ENCODE measurements at regions not wholly inside any gene's neighbourhood (a gene's known extent, or its start where the extent isn't known, plus 50 kb on each side); places are given as distances from the start of the nearest gene placed in this dataset.

DNA sequence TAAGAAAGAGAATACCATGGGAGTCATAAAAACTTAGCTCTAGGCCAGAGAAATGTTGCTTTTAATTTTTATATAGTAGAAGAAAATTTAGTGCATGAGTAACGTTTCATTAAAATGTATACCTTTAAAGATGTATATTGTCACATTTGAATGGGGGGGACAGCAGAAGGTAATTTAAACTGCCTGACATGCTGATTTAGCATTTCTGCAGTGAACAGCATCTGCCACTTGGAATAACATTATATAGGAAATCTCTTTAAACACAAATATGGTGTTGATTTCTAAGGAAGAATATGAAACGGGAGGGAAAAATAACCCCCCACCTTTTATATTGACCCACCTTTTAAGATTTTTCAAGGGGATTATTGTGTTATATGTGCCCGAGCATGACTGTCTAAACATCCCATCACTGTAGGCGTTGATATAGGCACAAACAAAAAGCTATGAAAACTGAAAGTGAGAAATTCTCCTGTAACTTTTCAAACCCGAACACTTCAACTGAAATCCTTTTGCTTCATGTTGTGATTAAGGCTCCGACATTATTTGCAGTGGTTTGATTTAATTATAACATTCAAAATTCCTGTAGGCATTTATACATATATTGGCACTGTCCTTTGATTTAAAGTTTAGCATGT lies 244.7 kb upstream of the CELF2 start:
- Histone ChIP-seq H3K4me2 (ENCODE audit: low read length) (no peak overlapping the region), H3K4me1 (ENCODE audit: insufficient read depth, low read length) (no peaks in the 10 kb centered on the region), H2AFZ (ENCODE audit: low read depth, low read length) (no peak overlapping the region), H3K9ac (ENCODE audit: low read length) (no peak overlapping the region), H3K27ac (ENCODE audit: low read depth, low read length) (no peak overlapping the region), H3K9me3 (ENCODE audit: insufficient read depth, low read depth, low read length) (no peaks in the 10 kb centered on the region), H3K36me3 (ENCODE audit: insufficient read depth, low read length) (no peaks in the 10 kb centered on the region), H4K20me1 (ENCODE audit: insufficient read depth, low read length) (no peaks in the 10 kb centered on the region), H3K27me3 (ENCODE audit: insufficient read depth, low read length) (no peaks in the 10 kb centered on the region), H3K4me3 (ENCODE audit: insufficient read depth, low read depth, low read length) (no peak overlapping the region), H3K79me2 (ENCODE audit: insufficient read depth, low read length) (no peaks in the 10 kb centered on the region)
- Mint-ChIP-seq H3K36me3 (ENCODE audit: low read depth, unreplicated experiment) (peaks cover 5% of the 10 kb centered on the region), H3K4me3 (ENCODE audit: unreplicated experiment) (no peak overlapping the region), H3K4me1 (ENCODE audit: low read depth, unreplicated experiment) (no peaks in the 10 kb centered on the region), H3K27ac (ENCODE audit: unreplicated experiment) (no peak overlapping the region), H3K9me3 (ENCODE audit: unreplicated experiment) (peaks cover 8% of the 10 kb centered on the region), H3K27me3 (ENCODE audit: low read depth, unreplicated experiment) (peaks cover 1% of the 10 kb centered on the region)
- no peak for FAIRE-seq
- TF ChIP-seq, protein P1, sequence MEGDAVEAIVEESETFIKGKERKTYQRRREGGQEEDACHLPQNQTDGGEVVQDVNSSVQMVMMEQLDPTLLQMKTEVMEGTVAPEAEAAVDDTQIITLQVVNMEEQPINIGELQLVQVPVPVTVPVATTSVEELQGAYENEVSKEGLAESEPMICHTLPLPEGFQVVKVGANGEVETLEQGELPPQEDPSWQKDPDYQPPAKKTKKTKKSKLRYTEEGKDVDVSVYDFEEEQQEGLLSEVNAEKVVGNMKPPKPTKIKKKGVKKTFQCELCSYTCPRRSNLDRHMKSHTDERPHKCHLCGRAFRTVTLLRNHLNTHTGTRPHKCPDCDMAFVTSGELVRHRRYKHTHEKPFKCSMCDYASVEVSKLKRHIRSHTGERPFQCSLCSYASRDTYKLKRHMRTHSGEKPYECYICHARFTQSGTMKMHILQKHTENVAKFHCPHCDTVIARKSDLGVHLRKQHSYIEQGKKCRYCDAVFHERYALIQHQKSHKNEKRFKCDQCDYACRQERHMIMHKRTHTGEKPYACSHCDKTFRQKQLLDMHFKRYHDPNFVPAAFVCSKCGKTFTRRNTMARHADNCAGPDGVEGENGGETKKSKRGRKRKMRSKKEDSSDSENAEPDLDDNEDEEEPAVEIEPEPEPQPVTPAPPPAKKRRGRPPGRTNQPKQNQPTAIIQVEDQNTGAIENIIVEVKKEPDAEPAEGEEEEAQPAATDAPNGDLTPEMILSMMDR (IDR thresholded peaks at IDR 0.05; ENCODE audit: insufficient read depth, low read depth, low read length): no peak
- TF ChIP-seq EZH2 (IDR thresholded peaks at IDR 0.05; ENCODE audit: insufficient read depth, low read length): no peak
- DNase-seq (ENCODE audit: low read depth): no peak

DNA sequence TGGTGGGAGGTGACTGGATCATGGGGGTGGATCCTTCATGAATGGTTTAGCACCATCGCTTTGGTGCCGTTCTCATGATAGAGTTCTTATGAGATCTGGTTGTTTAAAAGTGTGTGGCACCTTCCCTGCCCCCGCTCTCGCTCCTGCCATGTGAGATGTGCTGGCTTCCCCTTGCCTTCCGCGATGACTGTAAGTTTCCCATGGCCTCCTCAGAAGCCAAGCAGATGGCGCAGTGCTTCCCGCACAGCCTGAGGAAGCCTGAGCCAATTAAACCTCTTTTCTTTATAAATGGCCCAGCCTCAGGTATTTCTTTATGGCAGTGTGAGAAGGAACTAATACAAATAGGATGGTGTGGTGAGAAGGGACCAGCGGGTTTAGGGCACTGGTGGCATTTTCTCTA lies 243.3 kb upstream of the CELF2 start:
- Histone ChIP-seq H3K9ac (ENCODE audit: low read length) (no peak overlapping the region), H3K79me2 (ENCODE audit: insufficient read depth, low read length) (no peaks in the 10 kb centered on the region), H3K27ac (ENCODE audit: low read depth, low read length) (no peak overlapping the region), H2AFZ (ENCODE audit: low read depth, low read length) (no peak overlapping the region), H3K36me3 (ENCODE audit: insufficient read depth, low read length) (no peaks in the 10 kb centered on the region), H3K4me2 (ENCODE audit: low read length) (no peak overlapping the region), H3K27me3 (ENCODE audit: insufficient read depth, low read length) (no peaks in the 10 kb centered on the region), H4K20me1 (ENCODE audit: insufficient read depth, low read length) (no peaks in the 10 kb centered on the region), H3K9me3 (ENCODE audit: insufficient read depth, low read depth, low read length) (no peaks in the 10 kb centered on the region), H3K4me1 (ENCODE audit: insufficient read depth, low read length) (no peaks in the 10 kb centered on the region), H3K4me3 (ENCODE audit: insufficient read depth, low read depth, low read length) (no peak overlapping the region)
- H3K36me3 Mint-ChIP-seq (ENCODE audit: low read depth, unreplicated experiment): peaks cover 5% of the 10 kb centered on the region
- H3K27me3 Mint-ChIP-seq (ENCODE audit: low read depth, unreplicated experiment): no peaks in the 10 kb centered on the region
- no peak overlapping the region for H3K4me3 Mint-ChIP-seq (ENCODE audit: unreplicated experiment)
- FAIRE-seq (no peak), DNase-seq (ENCODE audit: low read depth) (no peak)
- peaks cover 8% of the 10 kb centered on the region for H3K9me3 Mint-ChIP-seq (ENCODE audit: unreplicated experiment)
- TF ChIP-seq EZH2 (IDR thresholded peaks at IDR 0.05; ENCODE audit: insufficient read depth, low read length): no peak
- TF ChIP-seq, protein P1 (IDR thresholded peaks at IDR 0.05; ENCODE audit: insufficient read depth, low read depth, low read length): no peak
- no peak overlapping the region for H3K27ac Mint-ChIP-seq (ENCODE audit: unreplicated experiment)
- no peaks in the 10 kb centered on the region for H3K4me1 Mint-ChIP-seq (ENCODE audit: low read depth, unreplicated experiment)

DNA sequence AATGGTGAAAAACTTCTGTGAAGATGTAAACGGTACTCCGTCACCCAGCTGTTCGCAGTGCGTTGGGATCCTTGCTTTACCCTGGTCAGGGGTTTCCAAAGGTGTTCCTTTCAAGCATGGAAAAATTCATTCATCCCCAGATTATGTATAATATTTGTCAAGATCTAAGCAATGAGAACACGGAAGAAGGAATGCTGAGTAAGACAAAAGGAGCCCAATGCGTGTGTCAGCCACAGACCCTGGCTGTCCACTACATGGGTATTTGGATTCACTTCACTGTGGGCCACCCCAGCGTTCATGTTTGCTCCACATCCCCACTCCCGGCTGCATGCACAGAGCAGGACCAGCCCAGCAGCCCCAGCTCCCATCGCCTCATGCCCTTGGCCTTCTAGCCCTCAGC lies 241.3 kb upstream of the CELF2 start:
- FAIRE-seq (no peak), DNase-seq (ENCODE audit: low read depth) (no peak)
- no peak overlapping the region for H3K4me3 Mint-ChIP-seq (ENCODE audit: unreplicated experiment)
- Histone ChIP-seq H3K79me2 (ENCODE audit: insufficient read depth, low read length) (no peaks in the 10 kb centered on the region), H3K27ac (ENCODE audit: low read depth, low read length) (no peak overlapping the region), H3K9ac (ENCODE audit: low read length) (no peak overlapping the region), H2AFZ (ENCODE audit: low read depth, low read length) (no peak overlapping the region), H3K4me2 (ENCODE audit: low read length) (no peak overlapping the region), H3K27me3 (ENCODE audit: insufficient read depth, low read length) (no peaks in the 10 kb centered on the region), H3K4me3 (ENCODE audit: insufficient read depth, low read depth, low read length) (no peak overlapping the region), H3K36me3 (ENCODE audit: insufficient read depth, low read length) (no peaks in the 10 kb centered on the region), H4K20me1 (ENCODE audit: insufficient read depth, low read length) (no peaks in the 10 kb centered on the region), H3K4me1 (ENCODE audit: insufficient read depth, low read length) (no peaks in the 10 kb centered on the region), H3K9me3 (ENCODE audit: insufficient read depth, low read depth, low read length) (no peaks in the 10 kb centered on the region)
- H3K27me3 Mint-ChIP-seq (ENCODE audit: low read depth, unreplicated experiment): no peaks in the 10 kb centered on the region
- no peak for TF ChIP-seq EZH2 (IDR thresholded peaks at IDR 0.05; ENCODE audit: insufficient read depth, low read length)
- TF ChIP-seq, protein P1 (IDR thresholded peaks at IDR 0.05; ENCODE audit: insufficient read depth, low read depth, low read length): no peak
- no peaks in the 10 kb centered on the region for H3K4me1 Mint-ChIP-seq (ENCODE audit: low read depth, unreplicated experiment)
- peaks cover 10% of the 10 kb centered on the region for H3K36me3 Mint-ChIP-seq (ENCODE audit: low read depth, unreplicated experiment)
- H3K9me3 Mint-ChIP-seq (ENCODE audit: unreplicated experiment): peaks cover 5% of the 10 kb centered on the region
- H3K27ac Mint-ChIP-seq (ENCODE audit: unreplicated experiment): no peak overlapping the region
